GM23338 (cell line): ENCODE measurements at regions not wholly inside any gene's neighbourhood (a gene's known extent, or its start where the extent isn't known, plus 50 kb on each side); places are given as distances from the start of the nearest gene placed in this dataset.

Experiments used
- ATAC-seq: fragments of 200-7000 bp; cut with Tn5 transposase; 3 replicates; pipeline ENCODE4 v1.9.1; 2020
- DNase-seq: peaks from one replicate; pipeline ENCODE4 v3.0.0-alpha.2; 2015; ENCODE audit warnings: low spot score
- H2AFZ ChIP-seq: fragments of 200-600 bp; sonication (generic); 2 replicates; pipeline ENCODE4 v1.8.0; 2016; ENCODE audit warnings: antibody characterized with exemption, mild to moderate bottlenecking, moderate library complexity
- H3F3A ChIP-seq: fragments of 200-600 bp; sonication (generic); replicated peaks from 2 replicates; pipeline ENCODE4 v1.8.0; 2017; ENCODE audit warnings: antibody characterized with exemption, mixed run types, low read depth
- H3K27ac ChIP-seq: fragments of 200-600 bp; sonication (generic); 2 replicates; pipeline ENCODE4 v1.6.1; 2016; ENCODE audit warnings: low read depth
- H3K27me3 ChIP-seq: fragments of 200-600 bp; sonication (generic); 2 replicates; pipeline ENCODE4 v1.8.0; 2016; ENCODE audit warnings: mild to moderate bottlenecking, mixed run types, moderate library complexity; ENCODE audit not compliant: insufficient read depth
- H3K36me3 ChIP-seq: fragments of 200-600 bp; sonication (generic); 2 replicates; pipeline ENCODE4 v1.8.0; 2016; ENCODE audit warnings: mild to moderate bottlenecking; ENCODE audit not compliant: insufficient read depth
- H3K4me1 ChIP-seq: fragments of 200-600 bp; sonication (generic); 2 replicates; pipeline ENCODE4 v1.8.0; 2016; ENCODE audit warnings: mild to moderate bottlenecking, moderate library complexity; ENCODE audit not compliant: insufficient read depth
- H3K4me2 ChIP-seq: fragments of 200-600 bp; sonication (generic); 2 replicates; pipeline ENCODE4 v1.7.1; 2017; ENCODE audit warnings: mixed run types
- H3K4me3 ChIP-seq: fragments of 200-600 bp; sonication (generic); 2 replicates; pipeline ENCODE4 v1.6.1; 2016; ENCODE audit warnings: mixed run types
- H3K79me2 ChIP-seq: fragments of 200-600 bp; sonication (generic); replicated peaks from 2 replicates; pipeline ENCODE4 v1.8.0; 2017; ENCODE audit warnings: mild to moderate bottlenecking; ENCODE audit not compliant: insufficient read depth
- H3K9me2 ChIP-seq: fragments of 200-600 bp; sonication (generic); 2 replicates; pipeline ENCODE4 v1.8.0; 2017; ENCODE audit not compliant: insufficient read depth
- H4K20me1 ChIP-seq: fragments of 200-600 bp; sonication (generic); replicated peaks from 2 replicates; pipeline ENCODE4 v1.8.0; 2017; ENCODE audit warnings: mild to moderate bottlenecking; ENCODE audit not compliant: insufficient read depth
- H3K27ac Mint-ChIP-seq: 2 replicates; pipeline ENCODE4 v1.8.0; 2020; ENCODE audit warnings: inconsistent platforms, mild to moderate bottlenecking, moderate library complexity, mixed read lengths
- H3K27me3 Mint-ChIP-seq: 3 replicates; pipeline ENCODE4 v1.8.0; 2022; ENCODE audit warnings: low read depth, mild to moderate bottlenecking, moderate library complexity, mixed read lengths, inconsistent platforms; ENCODE audit not compliant: insufficient read depth, poor library complexity
- H3K36me3 Mint-ChIP-seq: 3 replicates; pipeline ENCODE4 v1.8.0; 2021; ENCODE audit warnings: low read depth, mild to moderate bottlenecking, inconsistent platforms, moderate library complexity, mixed read lengths
- H3K4me1 Mint-ChIP-seq: 3 replicates; pipeline ENCODE4 v1.8.0; 2020; ENCODE audit warnings: mild to moderate bottlenecking, inconsistent platforms, mixed read lengths
- H3K4me3 Mint-ChIP-seq: 3 replicates; pipeline ENCODE4 v1.8.0; 2021; ENCODE audit warnings: moderate library complexity, mild to moderate bottlenecking, inconsistent platforms, mixed read lengths
- H3K9me3 Mint-ChIP-seq: 3 replicates; pipeline ENCODE4 v1.8.0; 2020; ENCODE audit warnings: moderate library complexity, mild to moderate bottlenecking, inconsistent platforms, mixed read lengths
- CREB1 ChIP-seq: fragments of 250-450 bp; sonication (Bioruptor Pico); IDR thresholded peaks from 2 replicates; pipeline ENCODE4 v1.5.0; 2020; ENCODE audit warnings: low read depth, mild to moderate bottlenecking, moderate library complexity
- CTCF ChIP-seq, 2 experiments: fragments of 200-600 bp in 1 of 2; sonication (generic) in 1 of 2; conservative IDR thresholded peaks; 2 replicates each; pipeline versions ENCODE4 v1.5.1 to v1.6.1; 2016 to 2017; ENCODE audit warnings: antibody characterized with exemption in 2 of 2, low read depth in 2 of 2, mild to moderate bottlenecking in 2 of 2, moderate library complexity in 1 of 2
- ETS1 ChIP-seq: IDR thresholded peaks from 2 replicates; pipeline ENCODE4 v1.6.1; 2016; ENCODE audit warnings: antibody characterized with exemption
- EZH2 ChIP-seq: fragments of 200-600 bp; sonication (generic); IDR thresholded peaks from one replicate; pipeline ENCODE4 v1.8.0; 2017; ENCODE audit warnings: antibody characterized with exemption, mild to moderate bottlenecking, low read depth; ENCODE audit not compliant: unreplicated experiment
- EZH2phosphoT487 ChIP-seq: fragments of 200-600 bp; sonication (generic); IDR thresholded peaks from one replicate; pipeline ENCODE4 v1.8.1; 2018; ENCODE audit warnings: antibody characterized with exemption; ENCODE audit not compliant: unreplicated experiment
- JUNB ChIP-seq: IDR thresholded peaks from one replicate; pipeline ENCODE4 v1.6.1; 2016; ENCODE audit warnings: antibody characterized with exemption; ENCODE audit not compliant: unreplicated experiment
- NANOG ChIP-seq: IDR thresholded peaks from 2 replicates; pipeline ENCODE4 v1.6.1; 2016; ENCODE audit warnings: antibody characterized with exemption, borderline replicate concordance
- POLR2AphosphoS5 ChIP-seq: IDR thresholded peaks from 2 replicates; pipeline ENCODE4 v1.6.1; 2016; ENCODE audit warnings: antibody characterized with exemption, low read depth
- REST ChIP-seq: IDR thresholded peaks from one replicate; pipeline ENCODE4 v1.6.1; 2018; ENCODE audit warnings: antibody characterized with exemption; ENCODE audit not compliant: unreplicated experiment
- STAT1 ChIP-seq: IDR thresholded peaks from one replicate; pipeline ENCODE4 v1.6.1; 2016; ENCODE audit warnings: antibody characterized with exemption; ENCODE audit not compliant: unreplicated experiment
- ZNF114 ChIP-seq: fragments of 250-450 bp; sonication (Bioruptor Pico); IDR thresholded peaks from 2 replicates; pipeline ENCODE4 v1.5.0; 2020; ENCODE audit warnings: mild to moderate bottlenecking, moderate library complexity
- ZNF331 ChIP-seq: fragments of 250-450 bp; sonication (Bioruptor Pico); IDR thresholded peaks from 2 replicates; pipeline ENCODE4 v1.5.0; 2020; ENCODE audit warnings: low read depth, mild to moderate bottlenecking, moderate library complexity
- ZNF462 ChIP-seq: fragments of 250-450 bp; sonication (Bioruptor Pico); IDR thresholded peaks from 2 replicates; pipeline ENCODE4 v1.5.0; 2020; ENCODE audit warnings: mild to moderate bottlenecking, moderate library complexity

DNA sequence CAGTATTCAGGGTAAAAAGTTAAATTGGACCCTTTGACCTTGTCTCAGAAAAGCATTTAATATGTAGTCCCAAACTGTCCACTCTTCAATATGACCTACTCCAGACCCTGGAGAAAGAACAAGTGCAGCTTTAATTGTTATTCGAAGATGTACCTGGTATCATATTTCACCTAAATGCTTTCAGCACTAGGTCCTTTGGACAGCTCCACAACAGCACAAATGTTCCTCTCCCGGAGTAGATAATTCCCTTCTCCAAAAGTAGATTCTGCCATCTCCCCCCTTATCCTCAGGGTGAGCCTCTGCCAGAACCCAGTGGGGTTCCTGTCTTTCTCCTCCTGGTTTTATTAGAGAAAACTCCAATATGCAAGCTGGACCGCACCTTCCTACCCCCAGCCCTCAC lies 104.5 kb upstream of the AJAP1 start:
- H3K27me3 Mint-ChIP-seq = peaks cover 4% of the 10 kb centered on the region
- Histone ChIP-seq H3K9me2 (no peaks in the 10 kb centered on the region), H3K4me1 (no peaks in the 10 kb centered on the region), H3K4me3 (no peak overlapping the region), H3F3A (no peaks in the 10 kb centered on the region), H3K4me2 (no peak overlapping the region), H2AFZ (no peak overlapping the region), H3K79me2 (no peaks in the 10 kb centered on the region), H3K27ac (no peak overlapping the region), H3K36me3 (0 out of 2 replicates have a peak, but pooled peaks cover 6% of the 10 kb centered on the region), H3K27me3 (no peaks in the 10 kb centered on the region), H4K20me1 (no peaks in the 10 kb centered on the region)
- peak; percentile 1 for DNase-seq
- H3K9me3 Mint-ChIP-seq = peaks cover 99% of the 10 kb centered on the region
- no peak for ATAC-seq
- H3K36me3 Mint-ChIP-seq = peaks cover 19% of the 10 kb centered on the region
- no peak overlapping the region for H3K27ac Mint-ChIP-seq
- no peak overlapping the region for H3K4me3 Mint-ChIP-seq
- TF ChIP-seq ETS1 = no peak
- TF ChIP-seq CTCF (conservative IDR thresholded peaks at IDR 0.05; ENCODE audit: low read depth in 2 of 2) = no peak
- no peak for TF ChIP-seq ZNF462 (CRISPR knock-in tag)
- no peak for TF ChIP-seq EZH2phosphoT487
- no peak for TF ChIP-seq JUNB
- no peak for TF ChIP-seq ZNF331 (CRISPR knock-in tag)
- TF ChIP-seq POLR2AphosphoS5 = no peak
- no peak for TF ChIP-seq NANOG
- no peak for TF ChIP-seq EZH2
- no peak for TF ChIP-seq REST
- no peak for TF ChIP-seq CREB1 (CRISPR knock-in tag)
- no peak for TF ChIP-seq ZNF114 (CRISPR knock-in tag)
- no peak for TF ChIP-seq STAT1
- H3K4me1 Mint-ChIP-seq = no peaks in the 10 kb centered on the region
